Suprapubic skin (tissue), 4 donors: ENCODE measurements at regions not wholly inside any gene's neighbourhood (a gene's known extent, or its start where the extent isn't known, plus 50 kb on each side); places are given as distances from the start of the nearest gene placed in this dataset.

ENCODE experiments used
- CTCF ChIP-seq, 2 donors: fragments of 200-600 bp in 1 of 2; fragments of 450-650 bp in 1 of 2; sonication (generic) in 1 of 2; IDR thresholded peaks; one replicate each; pipeline ENCODE4 v1.5.1; 2016 to 2019; ENCODE audit warnings: antibody characterized with exemption in 2 of 2, mild to moderate bottlenecking in 1 of 2, moderate library complexity in 1 of 2
- EP300 ChIP-seq: sonication (generic); formaldehyde crosslinking; IDR thresholded peaks from one replicate; pipeline ENCODE4 v1.6.1; 2017; ENCODE audit warnings: antibody characterized with exemption
- POLR2A ChIP-seq, 2 donors: fragments of 450-650 bp; IDR thresholded peaks; one replicate each; pipeline ENCODE4 v1.6.1; 2017; ENCODE audit warnings: antibody characterized with exemption in 2 of 2, mild to moderate bottlenecking in 2 of 2, moderate library complexity in 2 of 2
- POLR2AphosphoS5 ChIP-seq, 3 donors: sonication (generic); formaldehyde crosslinking; IDR thresholded peaks; one replicate each; pipeline ENCODE4 v1.6.1; 2017; ENCODE audit warnings: antibody characterized with exemption in 3 of 3

- TF ChIP-seq CTCF (IDR thresholded peaks at IDR 0.05) (no peak), EP300 (no peak), POLR2A (IDR thresholded peaks at IDR 0.05) (no peak), POLR2AphosphoS5 (IDR thresholded peaks at IDR 0.05) (no peak)
Measured at GRCh38 chr2:21261591-21261990, 137.8 kb downstream of the TDRD15 start.
